IMR-90 (cell line): ENCODE measurements at regions not wholly inside any gene's neighbourhood (a gene's known extent, or its start where the extent isn't known, plus 50 kb on each side); places are given as distances from the start of the nearest gene placed in this dataset.

Experiments used
- ATAC-seq: fragments of 200-7000 bp; cut with Tn5 transposase; 2 replicates; pipeline ENCODE4 v1.9.1; 2020; ENCODE audit warnings: low read depth, mild to moderate bottlenecking, moderate library complexity
- BruUV-seq: library from RNA; stranded (reverse); fragments of 400-500 nt; replicated peaks from 2 replicates; lab custom pipeline; 2021; lab: Mats Ljungman, UMichigan
- CTCF ChIA-PET: fragments of 300-600 bp; formaldehyde crosslinking; extraction: SDS; loops from one replicate; lab custom pipeline; 2021; ENCODE audit warnings: antibody characterized with exemption; lab: Yijun Ruan, JAX
- POLR2A ChIA-PET: fragments of 300-600 bp; sonication (Branson Sonifier 250); formaldehyde crosslinking; loops from one replicate; lab custom pipeline; 2022; ENCODE audit warnings: antibody characterized with exemption; ENCODE audit not compliant: unreplicated experiment; lab: Charles Lee
- DNase-seq: peaks from one replicate; pipeline ENCODE4 v3.0.0; 2013
- H2AFZ ChIP-seq: replicated peaks from 2 replicates; pipeline ENCODE3; 2013; ENCODE audit warnings: low read length, mild to moderate bottlenecking; ENCODE audit not compliant: poor library complexity
- H2AK5ac ChIP-seq: 2 replicates; pipeline ENCODE4 v1.6.1; 2013; ENCODE audit warnings: low read depth, low read length, inconsistent platforms
- H2AK9ac ChIP-seq: replicated peaks from 2 replicates; pipeline ENCODE3; 2013; ENCODE audit warnings: mild to moderate bottlenecking, low read depth, low read length, moderate library complexity; ENCODE audit not compliant: poor library complexity
- H2BK120ac ChIP-seq: 2 replicates; pipeline ENCODE4 v1.6.1; 2013; ENCODE audit warnings: low read depth, low read length, inconsistent platforms
- H2BK15ac ChIP-seq: 3 replicates; pipeline ENCODE4 v1.6.1; 2013; ENCODE audit warnings: low read depth, low read length, inconsistent platforms
- H2BK20ac ChIP-seq: 2 replicates; pipeline ENCODE4 v1.6.1; 2013; ENCODE audit warnings: low read depth, mild to moderate bottlenecking, inconsistent platforms, low read length, moderate library complexity
- H2BK5ac ChIP-seq: 2 replicates; pipeline ENCODE4 v1.6.1; 2013; ENCODE audit warnings: mild to moderate bottlenecking, low read depth, low read length, inconsistent platforms; ENCODE audit not compliant: poor library complexity, severe bottlenecking
- H3K14ac ChIP-seq: replicated peaks from 2 replicates; pipeline ENCODE4 v1.6.1; 2013; ENCODE audit warnings: low read depth, low read length, inconsistent platforms
- H3K18ac ChIP-seq: 2 replicates; pipeline ENCODE4 v1.6.1; 2013; ENCODE audit warnings: low read depth, low read length, control low read depth
- H3K23ac ChIP-seq: 2 replicates; pipeline ENCODE4 v1.6.1; 2013; ENCODE audit warnings: low read depth, low read length, inconsistent platforms
- H3K27ac ChIP-seq: 2 replicates; pipeline ENCODE4 v1.5.1; 2013; ENCODE audit warnings: mild to moderate bottlenecking, control low read depth, low read length; ENCODE audit not compliant: insufficient read depth
- H3K27me3 ChIP-seq: 2 replicates; pipeline ENCODE4 v1.6.1; 2013; ENCODE audit warnings: low read length; ENCODE audit not compliant: control insufficient read depth, insufficient read depth
- H3K36me3 ChIP-seq: 2 replicates; pipeline ENCODE4 v1.6.1; 2013; ENCODE audit warnings: low read length, mixed read lengths; ENCODE audit not compliant: control insufficient read depth, insufficient read depth
- H3K4ac ChIP-seq: 2 replicates; pipeline ENCODE4 v1.6.1; 2013; ENCODE audit warnings: low read depth, low read length, inconsistent platforms
- H3K4me1 ChIP-seq: 2 replicates; pipeline ENCODE4 v1.6.1; 2013; ENCODE audit warnings: low read length, mixed read lengths; ENCODE audit not compliant: control insufficient read depth, insufficient read depth
- H3K4me2 ChIP-seq: 2 replicates; pipeline ENCODE4 v1.6.1; 2013; ENCODE audit warnings: low read depth, mild to moderate bottlenecking, control low read depth, low read length, moderate library complexity
- H3K4me3 ChIP-seq: 2 replicates; pipeline ENCODE4 v1.5.1; 2013; ENCODE audit warnings: low read depth, mild to moderate bottlenecking, control low read depth, low read length, moderate library complexity; ENCODE audit not compliant: insufficient read depth
- H3K56ac ChIP-seq: 2 replicates; pipeline ENCODE4 v1.6.1; 2013; ENCODE audit warnings: low read length, inconsistent platforms; ENCODE audit not compliant: insufficient read depth; ENCODE audit errors: extremely low read depth
- H3K79me1 ChIP-seq, 2 experiments: 2 replicates each; pipeline ENCODE4 v1.6.1; 2013; ENCODE audit warnings: low read length in 2 of 2, inconsistent platforms in 1 of 2, low read depth in 1 of 2
- H3K9ac ChIP-seq: 2 replicates; pipeline ENCODE4 v1.6.1; 2013; ENCODE audit warnings: low read depth, low read length, control low read depth
- H3K9me1 ChIP-seq: 2 replicates; pipeline ENCODE4 v1.6.1; 2013; ENCODE audit warnings: low read length, inconsistent platforms; ENCODE audit not compliant: insufficient read depth
- H3K9me3 ChIP-seq: 2 replicates; pipeline ENCODE4 v1.6.1; 2013; ENCODE audit warnings: low read length; ENCODE audit not compliant: control insufficient read depth, insufficient read depth
- H4K20me1 ChIP-seq: 2 replicates; pipeline ENCODE4 v1.6.1; 2013; ENCODE audit warnings: low read length, inconsistent platforms; ENCODE audit not compliant: insufficient read depth
- H4K5ac ChIP-seq: 2 replicates; pipeline ENCODE4 v1.6.1; 2013; ENCODE audit warnings: mild to moderate bottlenecking, low read depth, low read length, control low read depth
- H4K8ac ChIP-seq, 2 experiments: 2 replicates each; pipeline ENCODE4 v1.6.1; 2013; ENCODE audit warnings: low read depth in 2 of 2, low read length in 2 of 2, control low read depth in 1 of 2, inconsistent platforms in 1 of 2
- H4K91ac ChIP-seq: 2 replicates; pipeline ENCODE4 v1.6.1; 2013; ENCODE audit warnings: low read depth, low read length, inconsistent platforms; ENCODE audit not compliant: insufficient read depth
- BHLHE40 ChIP-seq: fragments of 150-350 bp; IDR thresholded peaks from 2 replicates; pipeline ENCODE4 v1.6.1; 2016; ENCODE audit warnings: mild to moderate bottlenecking, low read depth, low read length
- CHD1 ChIP-seq: IDR thresholded peaks from 2 replicates; pipeline ENCODE4 v1.6.1; 2012; ENCODE audit warnings: low read depth, low read length, improper control_type of control experiment
- FOS ChIP-seq: fragments of 150-350 bp; IDR thresholded peaks from 2 replicates; pipeline ENCODE4 v1.6.1; 2016; ENCODE audit warnings: low read depth, low read length
- MXI1 ChIP-seq: IDR thresholded peaks from 2 replicates; pipeline ENCODE4 v1.6.1; 2012; ENCODE audit warnings: low read depth, mild to moderate bottlenecking, low read length, moderate library complexity, borderline replicate concordance
- NFE2L2 ChIP-seq: fragments of 150-350 bp; IDR thresholded peaks from 2 replicates; pipeline ENCODE4 v1.6.1; 2016; ENCODE audit warnings: low read depth, mild to moderate bottlenecking, low read length
- POLR2A ChIP-seq: IDR thresholded peaks from 2 replicates; pipeline ENCODE4 v1.6.1; 2012; ENCODE audit warnings: mild to moderate bottlenecking, low read depth, low read length
- RAD21 ChIP-seq: IDR thresholded peaks from 2 replicates; pipeline ENCODE4 v1.6.1; 2012; ENCODE audit warnings: low read length, improper control_type of control experiment
- SMC3 ChIP-seq: fragments of 150-350 bp; IDR thresholded peaks from 2 replicates; pipeline ENCODE4 v1.6.1; 2016; ENCODE audit warnings: low read depth, mild to moderate bottlenecking, antibody characterized with exemption, low read length, moderate library complexity
- WGBS, 2 experiments: methylation state at CpG; one replicate each; pipeline versions ENCODE4 v1.1.5 to v1.1.7; 2013; ENCODE audit warnings: missing lambda C conversion rate in 2 of 2; ENCODE audit not compliant: insufficient read length in 1 of 2; ENCODE audit errors: extremely low coverage in 2 of 2; 5-methylcytosine and 5-hydroxymethylcytosine counted together
- dilution Hi-C: fragments of 300-500 bp; cut with HindIII; formaldehyde crosslinking; loops from one replicate; pipeline ENCODE4 v1.14.3; 2018; ENCODE audit warnings: low sequenced_read_pairs; ENCODE audit not compliant: unreplicated experiment
- in situ Hi-C: fragments of 300-500 bp; cut with MboI; formaldehyde crosslinking; loops from 3 replicates; pipeline ENCODE4 v1.14.3; 2019; ENCODE audit warnings: low sequenced_read_pairs, inconsistent platforms, mixed read lengths
- intact Hi-C: fragments of 100-400 bp; cut with micrococcal nuclease; formaldehyde crosslinking; loops from 2 replicates; pipeline ENCODE4 v1.10.0; 2022
- TF ChIP-seq, protein P1 (sequence below): fragments of 150-350 bp; IDR thresholded peaks from 2 replicates; pipeline ENCODE4 v1.6.1; 2017; ENCODE audit warnings: mild to moderate bottlenecking, antibody characterized with exemption, low read length, low read depth

DNA sequence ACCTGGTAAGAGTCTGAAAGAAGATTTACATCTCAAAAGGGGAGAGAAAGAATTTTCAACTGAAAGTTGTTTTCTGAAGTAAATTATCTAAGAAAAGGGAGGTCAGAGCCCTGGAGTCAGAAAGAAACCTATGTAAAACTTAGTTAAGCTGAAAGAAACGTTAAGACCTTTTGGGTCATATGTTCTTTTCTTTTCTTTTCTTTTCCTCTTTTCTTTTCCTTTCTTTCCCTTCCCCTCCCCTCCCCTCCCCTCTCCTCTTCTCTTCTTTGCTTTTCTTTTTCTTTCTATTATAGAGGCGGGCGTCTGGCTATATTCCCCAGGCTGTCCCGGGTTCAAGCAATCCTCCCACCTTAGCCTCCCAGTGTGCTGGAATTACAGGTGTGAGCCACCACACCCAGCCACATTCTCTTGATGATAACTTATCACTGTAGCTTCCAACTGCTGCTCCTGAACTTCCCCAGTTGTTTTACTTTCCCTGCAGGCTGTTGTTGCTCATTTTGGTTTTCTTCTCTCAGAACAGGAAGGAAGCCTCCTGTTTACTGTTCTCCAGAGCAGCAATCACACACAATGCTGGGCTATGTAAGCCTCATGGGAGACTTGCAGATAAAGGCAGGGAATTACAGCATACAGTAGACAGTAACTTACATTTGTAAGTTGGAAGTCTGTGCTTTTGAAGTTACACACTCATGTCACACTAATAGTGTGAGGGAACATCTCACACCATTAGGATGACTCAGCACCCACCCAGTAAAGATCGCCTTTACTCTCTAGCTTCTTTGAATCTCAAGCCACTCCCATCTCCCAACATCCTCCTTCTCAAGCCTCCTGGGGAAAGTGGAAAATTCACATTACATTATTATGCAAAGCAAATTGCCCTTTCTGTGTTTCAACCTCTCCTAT, 2216.6 kb upstream of the WWC1 start:
- no peak overlapping the region for H3K4me3 ChIP-seq
- H3K27me3 ChIP-seq: no peaks in the 10 kb centered on the region
- 50% methylated on average over 2 of the region's 5 CpGs; no CpG with 5 or more reads in 1 of the 2 experiments for WGBS, 2 experiments
- H4K5ac ChIP-seq: no peak overlapping the region
- no peak overlapping the region for H2AK9ac ChIP-seq
- no peak overlapping the region for H3K9ac ChIP-seq
- no peak overlapping the region for H3K23ac ChIP-seq
- H2BK5ac ChIP-seq: no peak overlapping the region
- TF ChIP-seq FOS (no peak), NFE2L2 (no peak), CHD1 (no peak), MXI1 (no peak), POLR2A (no peak), SMC3 (no peak), RAD21 (no peak), BHLHE40 (no peak)
- TF ChIP-seq, protein P1, sequence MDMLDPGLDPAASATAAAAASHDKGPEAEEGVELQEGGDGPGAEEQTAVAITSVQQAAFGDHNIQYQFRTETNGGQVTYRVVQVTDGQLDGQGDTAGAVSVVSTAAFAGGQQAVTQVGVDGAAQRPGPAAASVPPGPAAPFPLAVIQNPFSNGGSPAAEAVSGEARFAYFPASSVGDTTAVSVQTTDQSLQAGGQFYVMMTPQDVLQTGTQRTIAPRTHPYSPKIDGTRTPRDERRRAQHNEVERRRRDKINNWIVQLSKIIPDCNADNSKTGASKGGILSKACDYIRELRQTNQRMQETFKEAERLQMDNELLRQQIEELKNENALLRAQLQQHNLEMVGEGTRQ: no peak
- DNase-seq (no peak), ATAC-seq (no peak)
- H3K14ac ChIP-seq: no peak overlapping the region
- H3K56ac ChIP-seq: no peak overlapping the region
- H2AK5ac ChIP-seq: no peak overlapping the region
- H3K18ac ChIP-seq: no peak overlapping the region
- no peak overlapping the region for H3K4me2 ChIP-seq
- no peak overlapping the region for H2BK15ac ChIP-seq
- dilution Hi-C loops: no loop called here
- no peaks in the 10 kb centered on the region for H3K4me1 ChIP-seq
- POLR2A ChIA-PET: no interaction called here
- no peak overlapping the region for H4K91ac ChIP-seq
- H4K20me1 ChIP-seq: no peaks in the 10 kb centered on the region
- H3K9me1 ChIP-seq: no peaks in the 10 kb centered on the region
- H3K27ac ChIP-seq: no peak overlapping the region
- no peaks in the 10 kb centered on the region for H3K36me3 ChIP-seq
- in situ Hi-C loops: no loop called here
- no peak overlapping the region for H2AFZ ChIP-seq
- no peaks in the 10 kb centered on the region for H3K79me1 ChIP-seq
- CTCF ChIA-PET: interaction anchor here (0.6 kb wide), 1 partner anchor 1035 kb away, joined by 4 read pairs; no protein-coding TSS in a partner anchor
- intact Hi-C loops: no loop called here
- H3K4ac ChIP-seq: no peak overlapping the region
- no TSS peak for BruUV-seq
- H2BK20ac ChIP-seq: no peak overlapping the region
- no peak overlapping the region for H2BK120ac ChIP-seq
- H4K8ac ChIP-seq: no peak overlapping the region
- H3K9me3 ChIP-seq: peaks cover 8% of the 10 kb centered on the region
